Esophagus muscularis mucosa (tissue), 4 donors: ENCODE measurements at regions not wholly inside any gene's neighbourhood (a gene's known extent, or its start where the extent isn't known, plus 50 kb on each side); places are given as distances from the start of the nearest gene placed in this dataset.
"Not testable (repeated sequence)": the region's sequence is repeated elsewhere in the genome, so short reads cannot be mapped to it uniquely, and the experiment has no call there.

Experiments used
- DNase-seq: peaks from one replicate; pipeline ENCODE4 v3.0.0-alpha.2; 2017; ENCODE audit errors: extremely low spot score
- H3K27ac ChIP-seq, 4 donors: fragments of 200-600 bp; sonication (generic); replicated peaks in 1 of 4; 1 replicate in 3 of 4; 2 replicates in 1 of 4; pipeline ENCODE4 v1.5.1; 2016 to 2019; ENCODE audit warnings: mild to moderate bottlenecking in 1 of 4
- H3K27me3 ChIP-seq, 4 donors: fragments of 200-600 bp; sonication (generic); one replicate each; pipeline versions ENCODE4 v1.5.1 to v1.6.0; 2016 to 2019
- H3K36me3 ChIP-seq, 4 donors: fragments of 200-600 bp; sonication (generic); one replicate each; pipeline ENCODE4 v1.5.1; 2016 to 2019
- H3K4me1 ChIP-seq, 4 donors: fragments of 200-600 bp; sonication (generic); one replicate each; pipeline ENCODE4 v1.5.1; 2016 to 2019
- H3K4me3 ChIP-seq, 4 donors: fragments of 200-600 bp; sonication (generic); 1 replicate in 2 of 4; 2 replicates in 2 of 4; pipeline ENCODE4 v1.5.1; 2016 to 2019; ENCODE audit warnings: mild to moderate bottlenecking in 4 of 4, moderate library complexity in 1 of 4
- H3K9me3 ChIP-seq, 4 donors: fragments of 200-600 bp; sonication (generic); 1 replicate in 3 of 4; 2 replicates in 1 of 4; pipeline ENCODE4 v1.5.1; 2016 to 2019
- CTCF ChIP-seq, 3 experiments: fragments of 200-600 bp in 2 of 3; fragments of 450-650 bp in 1 of 3; sonication (generic) in 2 of 3; IDR thresholded peaks; one replicate each; pipeline ENCODE4 v1.5.1; 2017 to 2019; ENCODE audit warnings: antibody characterized with exemption in 3 of 3, mild to moderate bottlenecking in 2 of 3, moderate library complexity in 1 of 3
- EP300 ChIP-seq: sonication (generic); formaldehyde crosslinking; IDR thresholded peaks from one replicate; pipeline ENCODE4 v1.6.1; 2017; ENCODE audit warnings: antibody characterized with exemption
- POLR2A ChIP-seq: fragments of 450-650 bp; IDR thresholded peaks from one replicate; pipeline ENCODE4 v1.6.1; 2017; ENCODE audit warnings: antibody characterized with exemption, moderate library complexity, mild to moderate bottlenecking, low read depth
- POLR2AphosphoS5 ChIP-seq, 2 donors: sonication (generic); formaldehyde crosslinking; IDR thresholded peaks; one replicate each; pipeline ENCODE4 v1.6.1; 2017; ENCODE audit warnings: antibody characterized with exemption in 2 of 2
- WGBS: methylation state at CpG from one replicate; pipeline ENCODE4 v1.1.5; 2018; 5-methylcytosine and 5-hydroxymethylcytosine counted together
- intact Hi-C: fragments of 100-400 bp; cut with DNase I; formaldehyde crosslinking; loops from one replicate; pipeline ENCODE4 v1.15.1; 2023

- TF ChIP-seq POLR2A = no peak
- no peak for TF ChIP-seq EP300
- TF ChIP-seq POLR2AphosphoS5 (IDR thresholded peaks at IDR 0.05) = no peak
- TF ChIP-seq CTCF (IDR thresholded peaks at IDR 0.05) = no peak
- Histone ChIP-seq H3K9me3 (no peaks in the 10 kb centered on the region), H3K27me3 (peaks cover 0 to 3% (median 0%) of the 10 kb centered on the region in 4 donors), H3K4me3 (no peak overlapping the region), H3K27ac (no peak overlapping the region), H3K36me3 (no peaks in the 10 kb centered on the region), H3K4me1 (no peaks in the 10 kb centered on the region)
- intact Hi-C loops = no loop called here
- 76% methylated on average over 2 of the region's 2 CpGs for WGBS
- DNase-seq = no peak
Observed at GRCh38 chr2:58401936-58402335, 160.8 kb upstream of the FANCL start.

- Histone ChIP-seq H3K36me3 (no peaks in the 10 kb centered on the region), H3K27ac (no peak overlapping the region), H3K9me3 (no peaks in the 10 kb centered on the region), H3K27me3 (no peaks in the 10 kb centered on the region), H3K4me1 (no peaks in the 10 kb centered on the region), H3K4me3 (no peak overlapping the region)
- DNase-seq = no peak
- intact Hi-C loops = no loop called here
- TF ChIP-seq EP300 = no peak
- TF ChIP-seq CTCF (IDR thresholded peaks at IDR 0.05) = no peak
- TF ChIP-seq POLR2A = no peak
- TF ChIP-seq POLR2AphosphoS5 (IDR thresholded peaks at IDR 0.05) = no peak
Observed at GRCh38 chr2:58398406-58398805, 157.3 kb upstream of the FANCL start.

GRCh38 chr2:58387701-58388100 is 146.6 kb upstream of the FANCL start:
- no peak for DNase-seq
- intact Hi-C loops = no loop called here
- no peaks in the 10 kb centered on the region for H3K36me3 ChIP-seq
- no peaks in the 10 kb centered on the region for H3K9me3 ChIP-seq
- TF ChIP-seq POLR2A = no peak
- no peak for TF ChIP-seq CTCF (IDR thresholded peaks at IDR 0.05)
- no peak for TF ChIP-seq POLR2AphosphoS5 (IDR thresholded peaks at IDR 0.05)
- no peak for TF ChIP-seq EP300
- no peak overlapping the region for H3K27ac ChIP-seq
- H3K4me3 ChIP-seq = no peak overlapping the region
- H3K4me1 ChIP-seq = no peaks in the 10 kb centered on the region
- 85% methylated on average over 1 of the region's 1 CpG for WGBS
- no peaks in the 10 kb centered on the region for H3K27me3 ChIP-seq

- H3K9me3 ChIP-seq, intact Hi-C loops, H3K36me3 ChIP-seq, H3K4me1 ChIP-seq, H3K4me3 ChIP-seq, DNase-seq, H3K27ac ChIP-seq, H3K27me3 ChIP-seq: not testable (repeated sequence)
- WGBS = 89% methylated on average over 5 of the region's 14 CpGs
Observed at GRCh38 chr2:58386904-58387303, 145.8 kb upstream of the FANCL start.

- Histone ChIP-seq H3K27ac (no peak overlapping the region), H3K27me3 (no peaks in the 10 kb centered on the region), H3K4me3 (no peak overlapping the region), H3K4me1 (no peaks in the 10 kb centered on the region), H3K36me3 (no peaks in the 10 kb centered on the region), H3K9me3 (no peaks in the 10 kb centered on the region)
- TF ChIP-seq EP300 = no peak
- no peak for TF ChIP-seq POLR2A
- no peak for TF ChIP-seq POLR2AphosphoS5 (IDR thresholded peaks at IDR 0.05)
- no peak for TF ChIP-seq CTCF (IDR thresholded peaks at IDR 0.05)
- 93% methylated on average over 5 of the region's 5 CpGs for WGBS
- DNase-seq = no peak
- intact Hi-C loops = no loop called here
Observed at GRCh38 chr2:58378152-58378551, 137.0 kb upstream of the FANCL start.
